NCI-H2107 treated with DMSO at 0.1 percent for 48 hours (cell line): ENCODE measurements at regions not wholly inside any gene's neighbourhood (a gene's known extent, or its start where the extent isn't known, plus 50 kb on each side); places are given as distances from the start of the nearest gene placed in this dataset.

Experiments
- DNase-seq: peaks from one replicate; lab custom pipeline; 2025; ENCODE audit not compliant: unreplicated experiment; lab: John Stamatoyannopoulos, UW

- no peak for DNase-seq
Measured at GRCh38 chr9:8262625-8263622, 463.3 kb upstream of the DMAC1 start.

- no peak for DNase-seq
Measured at GRCh38 chr9:8261737-8262136, 462.2 kb upstream of the DMAC1 start.

GRCh38 chr9:8259028-8259427 is 459.4 kb upstream of the DMAC1 start:
- no peak for DNase-seq

GRCh38 chr9:8256880-8257279 is 457.3 kb upstream of the DMAC1 start:
- no peak for DNase-seq

- no peak for DNase-seq
Measured at GRCh38 chr9:8255850-8256249, 456.3 kb upstream of the DMAC1 start.

- DNase-seq = no peak
Measured at GRCh38 chr9:8254541-8254940, 455.0 kb upstream of the DMAC1 start.

GRCh38 chr9:8252445-8252844 is 452.9 kb upstream of the DMAC1 start:
- no peak for DNase-seq

- no peak for DNase-seq
Measured at GRCh38 chr9:8251566-8251965, 452.0 kb upstream of the DMAC1 start.

- no peak for DNase-seq
Measured at GRCh38 chr9:8244505-8245092, 445.0 kb upstream of the DMAC1 start.

- no peak for DNase-seq
Measured at GRCh38 chr9:8241201-8241600, 441.6 kb upstream of the DMAC1 start.

- DNase-seq = no peak
Measured at GRCh38 chr9:8237096-8237495, 437.5 kb upstream of the DMAC1 start.

- no peak for DNase-seq
Measured at GRCh38 chr9:8235489-8235888, 435.9 kb upstream of the DMAC1 start.

GRCh38 chr9:8234316-8234715 is 434.7 kb upstream of the DMAC1 start:
- no peak for DNase-seq

GRCh38 chr9:8232726-8233125 is 433.1 kb upstream of the DMAC1 start:
- DNase-seq = no peak

GRCh38 chr9:8229226-8229625 is 429.6 kb upstream of the DMAC1 start:
- DNase-seq = no peak

- no peak for DNase-seq
Measured at GRCh38 chr9:8224381-8224801, 424.8 kb upstream of the DMAC1 start.

- no peak for DNase-seq
Measured at GRCh38 chr9:8223861-8224260, 424.3 kb upstream of the DMAC1 start.

GRCh38 chr9:8221462-8221861 is 421.9 kb upstream of the DMAC1 start:
- DNase-seq = no peak

GRCh38 chr9:8208465-8208864 is 408.9 kb upstream of the DMAC1 start:
- DNase-seq = no peak

- DNase-seq = no peak
Measured at GRCh38 chr9:8207596-8207995, 408.0 kb upstream of the DMAC1 start.

- no peak for DNase-seq
Measured at GRCh38 chr9:8206720-8207119, 407.1 kb upstream of the DMAC1 start.

GRCh38 chr9:8205576-8205975 is 406.0 kb upstream of the DMAC1 start:
- no peak for DNase-seq
